ENCODE measurements at regions not wholly inside any gene's neighbourhood (a gene's known extent, or its start where the extent isn't known, plus 50 kb on each side); places are given as distances from the start of the nearest gene placed in this dataset.

- no peak for TF ChIP-seq CTCF (conservative IDR thresholded peaks at IDR 0.05 in 1 of 2, IDR thresholded peaks at IDR 0.05 in 1 of 2; ENCODE audit: extremely low read depth in 1 of 2, insufficient read depth in 1 of 2, low read depth in 1 of 2, low read length in 2 of 2)
- TF ChIP-seq EZH2 (IDR thresholded peaks at IDR 0.05; ENCODE audit: borderline replicate concordance, low read length), result no peak
Measured at GRCh38 chr1:87521452-87521851, 192.8 kb downstream of the LMO4 start.
